HG03139 (cell line): ENCODE measurements at regions not wholly inside any gene's neighbourhood (a gene's known extent, or its start where the extent isn't known, plus 50 kb on each side); places are given as distances from the start of the nearest gene placed in this dataset.

Experiments used
- ATAC-seq: cut with Tn5 transposase; IDR thresholded peaks from one replicate; pipeline ENCODE4 v1.9.1; 2021; ENCODE audit not compliant: unreplicated experiment

DNA sequence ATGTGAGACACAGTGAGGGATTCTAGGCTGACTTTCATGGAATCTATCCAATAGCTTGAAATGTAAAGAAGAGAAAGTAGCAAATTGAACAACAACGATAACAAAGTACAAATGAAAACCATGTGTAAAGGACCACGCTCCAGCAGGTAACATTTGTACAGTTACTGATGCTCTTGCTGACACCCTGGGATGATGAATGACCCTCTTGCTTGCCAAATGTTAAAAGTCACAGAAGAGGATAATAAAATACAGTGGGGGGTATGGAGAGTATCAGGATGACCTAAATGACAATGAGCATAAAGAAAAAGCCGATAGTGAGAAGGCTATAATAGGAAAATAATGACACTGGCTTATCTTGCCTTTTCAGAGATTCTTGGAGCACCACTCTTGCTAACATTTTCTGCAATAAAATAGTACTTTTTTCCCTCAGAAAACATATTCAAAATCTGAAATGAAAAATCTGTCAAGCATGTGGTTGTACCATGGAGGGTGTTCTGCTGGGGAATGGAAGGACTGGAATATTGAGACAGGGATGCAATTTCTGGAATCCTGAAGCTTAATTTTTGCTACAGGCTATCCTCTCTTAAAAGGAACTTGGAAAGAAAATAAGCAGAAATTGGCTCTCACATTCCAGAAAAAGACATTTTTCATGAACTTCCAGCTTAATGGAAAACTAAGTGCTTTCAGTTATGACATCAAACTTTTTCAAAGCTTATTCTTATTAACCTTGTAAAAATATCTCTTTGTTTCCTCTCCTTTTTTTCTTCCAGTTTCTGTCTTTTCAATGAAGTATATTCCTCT is 303.2 kb upstream of the GHITM start:
- ATAC-seq = no peak

DNA sequence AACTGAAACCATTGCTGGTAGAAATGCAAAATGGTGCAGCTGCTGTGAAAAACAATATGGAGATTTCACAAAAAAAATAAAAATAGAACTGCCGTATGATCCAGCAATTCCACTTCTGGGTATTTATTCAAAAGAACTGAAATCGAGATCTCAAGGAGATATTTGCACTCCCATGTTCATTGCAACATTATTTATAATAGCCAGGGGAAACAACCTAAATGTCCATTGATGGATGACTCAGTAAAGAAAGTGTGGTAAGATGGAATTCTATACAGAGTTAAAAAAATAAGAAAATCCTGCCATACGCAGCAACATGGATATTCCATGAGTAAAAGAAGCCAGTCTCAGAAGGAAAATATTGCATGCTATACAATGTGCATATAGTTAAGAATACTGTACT is 290.6 kb upstream of the GHITM start:
- ATAC-seq = no peak

DNA sequence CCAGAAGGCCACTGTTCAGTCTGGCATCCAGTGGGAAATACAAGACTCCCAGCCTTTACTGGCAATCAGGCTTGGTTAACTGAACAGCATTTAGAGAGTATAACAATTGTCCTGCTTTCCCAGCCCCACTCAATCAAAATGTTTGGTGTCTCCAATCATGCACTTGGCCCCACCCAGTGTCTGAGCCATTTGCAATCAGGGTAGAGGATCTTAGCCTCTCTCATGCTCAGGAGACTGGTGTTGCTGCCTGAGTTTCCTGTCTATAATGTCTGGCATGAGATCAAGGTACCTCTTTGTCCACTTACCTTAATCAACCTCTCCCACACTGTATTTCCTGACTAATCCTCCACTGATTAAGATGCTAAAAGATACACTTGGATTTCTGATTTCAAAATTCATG is 290.2 kb upstream of the GHITM start:
- ATAC-seq = no peak

DNA sequence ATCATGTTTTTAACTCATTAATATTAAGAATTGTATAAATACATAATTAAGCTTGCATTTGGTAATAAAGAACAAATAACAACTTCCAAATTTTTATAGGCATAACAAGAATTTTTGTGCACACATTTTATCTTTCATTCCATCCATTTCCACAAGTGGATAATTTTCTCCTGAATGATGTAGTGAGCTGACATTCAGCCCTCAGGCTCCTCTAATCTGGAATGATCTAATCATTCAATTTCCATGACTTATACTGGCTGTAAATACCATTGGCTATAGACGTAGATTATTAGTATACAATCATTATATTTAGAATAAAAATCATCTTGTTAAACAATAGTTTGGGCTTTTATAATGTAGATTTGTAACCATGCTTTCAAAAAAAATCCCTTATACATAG is 287.2 kb upstream of the GHITM start:
- ATAC-seq = no peak

DNA sequence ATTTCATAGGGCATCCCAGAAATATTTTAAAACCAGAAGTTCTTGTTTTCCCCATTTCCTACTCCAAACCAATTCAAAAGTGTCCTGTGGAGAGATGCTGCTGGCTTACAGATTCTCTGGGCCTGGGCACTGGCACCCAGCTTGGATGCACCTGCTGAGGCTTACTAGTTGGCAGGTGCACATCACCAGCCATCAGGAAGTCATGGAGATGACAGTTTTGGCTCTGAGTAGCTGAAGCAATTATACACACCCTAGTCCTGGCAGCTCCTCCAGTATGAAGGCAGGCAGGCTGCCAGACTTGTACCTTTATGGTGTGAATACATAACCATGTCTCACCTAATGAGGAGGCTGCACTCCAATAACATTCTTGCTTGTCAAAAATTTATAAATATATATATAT is 276.6 kb upstream of the GHITM start:
- ATAC-seq = no peak

DNA sequence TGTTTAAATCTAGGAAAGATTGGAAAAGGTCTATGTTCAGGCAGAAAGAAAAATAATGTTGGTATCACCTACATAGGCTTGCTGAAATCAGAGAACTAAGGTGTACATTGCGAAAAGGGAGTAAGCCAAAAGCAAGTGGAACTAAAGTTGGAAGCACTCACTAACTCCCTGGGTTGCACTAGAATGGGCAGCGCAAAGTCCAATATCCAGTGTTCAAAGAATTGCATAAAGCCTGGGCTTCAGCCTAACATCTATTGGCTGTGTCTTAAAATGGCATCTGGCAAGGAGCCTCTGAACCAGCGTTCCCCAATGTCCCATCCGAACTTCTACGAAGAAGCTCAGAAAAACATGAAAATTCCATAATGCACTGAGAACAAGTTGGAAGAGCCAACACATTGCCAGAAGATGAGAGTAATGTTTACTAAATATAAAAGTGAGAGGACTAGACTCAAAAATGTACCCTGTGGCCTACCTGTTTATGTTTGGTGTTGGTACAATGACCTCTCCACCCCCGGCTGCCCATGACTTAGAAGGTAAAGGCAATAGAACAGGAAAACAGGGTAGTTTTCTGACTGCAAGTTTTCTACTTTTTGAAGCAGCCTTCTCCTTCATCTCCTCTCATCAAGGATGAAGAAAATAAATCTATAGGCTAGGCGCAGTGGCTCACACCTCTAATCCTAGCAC is 275.9 kb upstream of the GHITM start:
- ATAC-seq = no peak

DNA sequence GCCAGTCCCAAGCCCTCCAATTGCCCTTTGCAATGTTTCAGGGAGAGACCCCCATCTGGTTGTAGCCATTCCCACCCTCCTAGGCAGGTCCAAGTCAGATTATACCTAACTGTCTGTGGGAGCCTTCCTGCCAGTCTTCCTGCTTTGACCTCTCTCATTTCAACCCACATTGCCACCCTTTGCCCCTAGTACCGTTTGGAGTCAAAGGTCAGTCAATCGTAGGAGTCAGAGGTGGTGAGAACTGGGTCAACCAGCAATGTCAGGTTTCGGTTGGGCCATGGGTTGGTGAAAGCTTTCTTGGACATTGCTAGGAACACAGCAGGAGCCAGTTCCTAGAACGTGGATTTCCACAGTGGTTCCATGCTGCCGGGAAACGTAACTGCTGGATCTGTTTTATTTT is 269.4 kb upstream of the GHITM start:
- no peak for ATAC-seq

DNA sequence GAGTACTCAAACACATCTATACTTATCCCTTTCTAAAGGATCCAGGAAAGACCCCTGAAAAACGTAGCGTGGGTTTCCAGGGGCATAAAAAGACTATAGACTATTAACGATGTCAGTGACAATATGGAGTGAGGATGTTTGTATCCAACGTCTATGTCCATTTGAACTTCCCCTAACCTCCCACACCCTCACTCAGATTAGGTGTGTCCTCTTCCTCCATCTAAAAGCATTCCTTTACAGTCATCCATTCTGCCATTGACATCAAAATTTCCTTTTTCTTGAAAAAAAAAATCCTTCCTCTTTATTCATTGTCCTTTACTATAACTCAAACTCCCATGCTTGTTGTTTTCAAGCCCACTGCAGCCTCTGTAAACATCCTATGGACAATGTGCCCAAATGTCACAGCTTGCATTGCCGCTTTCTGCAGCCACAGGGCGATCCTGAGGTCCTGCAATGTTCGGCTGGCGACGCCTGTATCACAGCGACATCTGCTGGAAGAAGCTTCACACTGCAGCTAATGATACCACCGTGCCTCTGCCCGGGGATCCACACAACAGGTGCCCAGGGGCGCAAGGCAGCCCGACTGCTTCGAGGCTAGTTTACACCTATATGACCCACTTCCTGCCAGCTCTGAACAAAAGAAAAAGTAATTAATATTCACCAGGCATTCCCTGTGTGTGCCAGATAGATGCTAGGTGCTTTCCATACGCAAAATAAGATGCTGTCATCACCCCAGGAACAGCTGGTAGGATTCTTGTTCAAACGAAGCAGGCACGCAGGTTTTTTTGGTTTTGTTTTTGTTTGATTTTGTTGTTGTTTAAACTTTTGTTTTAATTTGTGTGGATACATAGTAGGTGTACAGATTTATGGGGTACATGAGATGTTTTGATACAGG is 267.9 kb upstream of the GHITM start:
- peak; percentile 97 for ATAC-seq

DNA sequence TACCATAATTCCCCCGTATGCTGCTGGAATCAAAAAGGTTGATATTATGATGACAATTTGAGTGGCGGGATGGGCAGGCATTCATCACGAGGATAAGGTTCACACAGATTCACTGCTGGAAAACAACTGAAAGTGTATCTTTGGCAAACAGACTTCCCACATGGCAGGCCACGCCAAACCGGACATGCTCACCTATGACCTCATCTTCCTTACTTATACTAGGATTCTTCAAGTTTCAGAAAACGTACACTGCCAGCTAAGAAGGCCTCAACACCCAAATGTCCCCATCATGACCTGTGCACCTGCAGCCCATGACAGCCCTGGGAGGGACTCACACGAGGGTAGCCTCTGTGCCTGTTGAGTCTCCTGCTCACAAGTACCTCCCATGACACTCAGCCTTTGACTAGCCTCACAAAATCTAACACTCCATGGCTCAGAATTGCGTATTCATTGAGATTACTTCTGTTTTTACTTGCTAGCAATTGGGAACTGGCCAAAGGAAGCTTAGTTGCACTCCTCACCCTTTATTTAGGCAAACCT is 259.0 kb upstream of the GHITM start:
- no peak for ATAC-seq

DNA sequence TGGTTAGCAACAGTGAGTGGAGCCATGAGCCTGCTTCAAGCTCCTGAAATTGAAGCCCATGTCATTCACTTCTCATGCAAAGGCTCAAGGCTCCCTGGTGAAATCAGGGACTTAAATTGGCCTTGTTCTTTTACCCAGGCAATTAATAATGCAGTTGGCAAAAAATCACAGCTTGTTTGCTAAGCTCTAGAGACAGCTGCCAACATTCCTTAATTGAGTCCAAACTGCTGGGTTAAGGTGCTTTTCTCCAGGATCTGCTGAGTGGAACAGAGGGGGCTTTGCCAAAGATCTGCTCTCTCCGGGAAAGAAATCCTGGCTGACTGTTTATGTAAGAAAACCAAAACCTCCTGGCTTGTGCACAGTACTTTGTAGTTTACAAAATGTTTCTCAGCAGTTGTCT is 257.6 kb upstream of the GHITM start:
- no peak for ATAC-seq

DNA sequence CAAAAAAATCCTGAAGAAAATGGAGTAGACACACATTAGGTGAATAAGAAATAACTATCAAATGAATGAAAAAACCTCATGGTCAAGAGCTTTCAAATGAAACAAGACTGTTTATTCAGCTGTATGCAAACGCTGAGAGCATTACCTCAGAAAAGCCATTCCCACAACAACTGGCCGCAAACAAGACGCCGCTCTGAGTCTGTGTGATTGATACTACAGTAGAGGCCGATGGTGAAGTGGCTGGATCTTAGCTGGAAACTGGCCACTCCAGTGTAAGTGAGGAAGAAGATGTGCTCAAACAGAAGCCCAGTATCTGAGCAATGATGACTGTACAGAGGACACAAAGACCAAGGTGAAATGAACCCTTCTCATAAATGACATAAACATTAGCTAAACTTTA is 252.4 kb upstream of the GHITM start:
- ATAC-seq = no peak

DNA sequence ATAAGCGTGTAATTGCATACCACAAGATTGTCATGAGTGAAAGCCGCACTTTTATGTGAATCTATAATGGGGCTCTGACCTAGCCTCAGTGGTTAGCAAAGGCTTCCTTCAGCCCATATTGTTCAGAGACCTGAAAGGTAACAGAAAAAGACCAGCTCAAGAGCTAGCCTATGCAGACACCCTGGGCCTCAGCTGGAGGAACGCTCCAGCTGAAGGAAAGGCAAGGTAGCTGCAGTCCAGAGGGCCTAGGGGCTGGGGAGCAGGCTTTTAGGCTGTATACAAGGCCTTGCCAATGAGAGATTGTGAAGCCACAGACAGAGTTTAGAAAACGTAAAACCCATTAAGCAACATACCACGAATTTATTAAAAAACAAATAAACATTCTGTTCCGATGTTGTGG is 246.6 kb upstream of the GHITM start:
- ATAC-seq = no peak

DNA sequence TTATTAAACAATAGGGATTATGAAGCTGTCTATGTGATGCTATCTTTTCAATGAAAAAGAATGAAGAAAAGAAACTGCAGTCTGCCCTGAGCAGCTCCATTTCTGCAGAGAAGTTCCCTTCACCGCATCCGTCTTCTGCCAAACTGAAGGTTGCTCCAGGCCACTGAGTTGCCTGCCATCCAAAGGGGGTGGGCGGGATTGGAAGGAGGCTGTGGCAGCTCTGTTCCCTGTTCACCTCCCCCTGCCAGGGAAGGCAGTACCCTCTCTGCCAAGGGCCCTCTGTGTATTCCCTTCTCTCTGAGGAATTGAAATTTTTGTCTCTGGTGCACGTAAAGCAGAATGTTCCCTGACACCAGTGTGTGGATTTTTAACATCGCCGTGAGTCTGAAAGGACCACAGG is 243.1 kb upstream of the GHITM start:
- ATAC-seq = no peak

DNA sequence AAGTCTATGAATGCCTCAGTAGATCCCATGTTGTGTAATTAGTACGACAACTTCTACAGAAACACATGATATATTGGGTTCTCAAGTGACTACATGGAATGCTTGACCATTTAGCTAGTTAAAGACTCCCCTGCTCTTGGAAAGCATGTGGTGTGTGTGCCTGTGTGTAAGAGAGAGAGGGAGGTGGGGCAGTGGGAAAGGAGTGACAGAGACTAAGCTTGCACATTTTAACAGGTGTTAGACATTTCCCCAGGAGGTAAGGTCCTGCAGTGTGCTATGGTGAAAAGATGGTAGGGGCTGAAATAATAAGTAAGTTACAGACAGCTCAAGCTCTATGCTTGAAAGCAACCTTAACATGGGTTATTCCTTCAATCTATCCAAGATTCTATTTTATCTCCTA is 241.7 kb upstream of the GHITM start:
- ATAC-seq = no peak

DNA sequence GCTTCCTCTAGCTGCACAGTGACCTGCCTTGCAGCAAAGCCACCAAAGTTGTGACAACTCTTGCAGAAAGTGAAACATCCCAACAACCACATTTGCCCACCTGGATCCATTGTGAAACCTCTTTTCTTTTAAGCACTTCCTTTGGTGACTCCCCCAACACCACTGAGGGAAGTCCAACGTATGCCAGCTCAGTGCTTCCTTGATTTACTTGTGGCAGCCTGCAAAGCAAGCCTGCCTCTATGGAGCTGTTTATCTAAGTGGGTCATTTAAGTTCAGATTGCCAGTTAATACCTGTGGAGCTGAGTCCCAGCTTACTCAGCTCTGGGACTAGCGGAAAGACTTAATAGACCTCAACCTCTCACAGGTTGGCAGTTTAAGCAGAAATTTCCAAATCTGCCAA is 230.8 kb upstream of the GHITM start:
- no peak for ATAC-seq

DNA sequence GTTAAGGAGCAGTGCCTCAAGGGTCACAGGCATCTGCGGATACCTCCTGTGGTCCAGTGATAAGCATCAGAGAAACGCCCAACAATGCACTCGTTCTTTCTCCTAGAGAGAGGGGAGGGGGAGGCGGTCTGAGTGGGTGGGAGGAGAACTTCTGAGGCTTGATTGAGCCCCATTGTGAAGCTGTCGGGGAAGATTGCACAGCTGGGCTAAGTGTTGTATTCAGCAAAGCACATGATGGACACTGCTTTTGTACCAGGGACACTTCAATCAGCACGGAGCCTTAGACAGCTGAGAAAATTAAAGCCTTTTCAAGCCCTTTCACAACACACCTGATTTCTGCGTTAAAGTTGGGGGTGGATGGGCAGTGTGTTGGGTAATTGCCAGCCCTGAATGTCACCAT is 230.3 kb upstream of the GHITM start:
- no peak for ATAC-seq

DNA sequence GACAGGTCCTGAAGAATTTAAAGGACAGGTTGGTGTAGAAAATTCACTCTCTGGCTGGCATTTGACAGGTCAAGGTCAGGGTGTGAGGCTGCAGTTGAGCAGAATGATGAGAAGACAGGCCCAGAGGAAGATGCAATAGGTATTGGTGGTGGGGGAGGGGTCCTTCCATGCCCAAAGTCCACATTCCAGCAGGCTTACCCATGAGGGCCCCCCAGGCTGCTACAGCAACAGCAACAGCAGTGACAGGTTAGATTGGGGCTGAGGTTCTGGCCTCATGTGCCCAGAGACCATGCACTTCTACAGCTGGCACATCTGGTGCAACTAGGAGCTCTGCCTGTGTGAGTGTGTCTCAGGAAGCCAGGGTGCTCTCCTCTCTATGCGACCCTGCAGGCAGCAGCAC is 223.5 kb upstream of the GHITM start:
- ATAC-seq = no peak

DNA sequence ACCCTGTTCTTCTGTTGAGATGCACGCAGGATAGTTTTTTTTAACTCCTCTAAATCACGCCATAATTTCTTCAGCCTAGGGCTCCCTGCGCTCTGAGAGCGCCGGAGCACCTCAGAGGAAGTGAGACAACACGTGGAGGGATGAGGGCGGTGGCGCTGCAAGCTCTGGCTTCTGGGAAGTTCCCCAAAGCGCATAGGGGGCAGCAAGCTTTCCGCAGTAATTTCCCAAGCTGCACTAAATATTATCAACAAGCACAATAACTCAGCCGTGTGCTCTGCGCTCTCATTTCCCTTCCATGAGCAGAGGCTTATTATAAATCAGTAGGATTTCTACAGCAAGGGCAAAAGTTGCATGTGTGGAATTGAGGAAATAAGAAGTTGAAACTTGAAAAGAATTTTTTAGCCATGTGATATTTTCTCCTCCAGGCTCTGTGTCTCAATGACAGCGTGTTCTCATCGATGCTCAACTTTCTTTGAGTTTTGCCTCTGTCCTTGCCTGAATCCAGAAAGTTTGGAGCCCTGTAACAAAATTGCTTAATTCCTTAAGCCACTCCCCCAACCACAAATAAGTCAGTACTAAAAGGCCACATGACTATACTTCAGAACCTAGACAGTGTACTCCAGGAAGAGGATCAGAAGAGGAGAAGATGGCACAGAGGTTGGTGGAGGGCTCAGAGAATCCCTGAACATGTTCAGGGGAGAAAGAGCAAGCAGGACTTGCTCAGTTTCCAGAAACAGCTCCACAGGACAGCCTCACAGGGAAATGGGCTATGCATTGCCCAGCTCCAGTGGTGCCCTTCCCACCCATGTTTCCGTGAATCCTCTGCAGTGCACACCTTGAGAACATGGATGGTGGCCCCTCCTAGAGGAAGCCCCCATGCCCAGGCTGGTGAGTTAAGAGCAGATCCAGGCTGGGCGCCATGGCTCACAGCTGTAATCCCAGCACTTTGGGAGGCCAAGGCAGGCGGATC is 221.5 kb upstream of the GHITM start:
- no peak for ATAC-seq

DNA sequence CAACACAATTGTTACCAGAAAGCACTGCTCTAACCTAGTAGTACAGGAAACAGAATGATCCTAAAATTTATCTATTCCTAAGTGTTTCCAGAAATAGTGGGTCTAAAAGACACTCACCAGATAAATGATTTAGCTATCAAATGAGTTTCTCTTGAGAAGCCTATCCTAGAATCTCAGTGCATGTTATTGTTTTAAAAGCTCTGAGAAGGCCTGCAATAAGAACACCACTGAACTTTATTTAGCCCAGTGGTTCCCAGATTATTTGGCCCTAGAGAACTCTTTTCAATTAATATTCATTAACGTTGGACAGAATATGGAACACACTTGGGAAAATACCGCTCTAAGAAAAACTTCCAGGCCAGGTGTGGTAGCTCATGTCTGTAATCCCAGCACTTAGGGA is 220.1 kb upstream of the GHITM start:
- ATAC-seq = no peak
